WTC11 (cell line): ENCODE measurements at regions not wholly inside any gene's neighbourhood (a gene's known extent, or its start where the extent isn't known, plus 50 kb on each side); places are given as distances from the start of the nearest gene placed in this dataset.

Experiments used
- JUN ChIP-seq: sonication (generic); formaldehyde crosslinking; IDR thresholded peaks from 2 replicates; pipeline ENCODE4 v1.8.0; 2023; ENCODE audit warnings: mild to moderate bottlenecking, missing genetic modification reagents
- NFATC4 ChIP-seq: fragments of 250-450 bp; sonication (Bioruptor Pico); IDR thresholded peaks from 2 replicates; pipeline ENCODE4 v1.9.0; 2021; ENCODE audit warnings: mild to moderate bottlenecking
- TCF7 ChIP-seq: sonication (generic); formaldehyde crosslinking; IDR thresholded peaks from 2 replicates; pipeline ENCODE4 v1.8.0; 2022; ENCODE audit warnings: mild to moderate bottlenecking, low read depth, missing genetic modification reagents, moderate library complexity
- ZNF121 ChIP-seq: sonication (generic); formaldehyde crosslinking; IDR thresholded peaks from 2 replicates; pipeline ENCODE4 v1.8.0; 2023; ENCODE audit warnings: missing genetic modification reagents
- TF ChIP-seq, protein P1 (sequence below): sonication (generic); formaldehyde crosslinking; IDR thresholded peaks from 2 replicates; pipeline ENCODE4 v1.8.1; 2023; ENCODE audit warnings: mild to moderate bottlenecking, missing genetic modification reagents
- TF ChIP-seq, protein P2 (sequence below): fragments of 200-600 bp; IDR thresholded peaks from 2 replicates; pipeline ENCODE4 v1.8.0; 2022; ENCODE audit warnings: antibody characterized with exemption
- TF ChIP-seq, protein P3 (sequence below): sonication (generic); formaldehyde crosslinking; IDR thresholded peaks from 2 replicates; pipeline ENCODE4 v1.8.1; 2023; ENCODE audit warnings: mild to moderate bottlenecking, missing genetic modification reagents, moderate library complexity

DNA sequence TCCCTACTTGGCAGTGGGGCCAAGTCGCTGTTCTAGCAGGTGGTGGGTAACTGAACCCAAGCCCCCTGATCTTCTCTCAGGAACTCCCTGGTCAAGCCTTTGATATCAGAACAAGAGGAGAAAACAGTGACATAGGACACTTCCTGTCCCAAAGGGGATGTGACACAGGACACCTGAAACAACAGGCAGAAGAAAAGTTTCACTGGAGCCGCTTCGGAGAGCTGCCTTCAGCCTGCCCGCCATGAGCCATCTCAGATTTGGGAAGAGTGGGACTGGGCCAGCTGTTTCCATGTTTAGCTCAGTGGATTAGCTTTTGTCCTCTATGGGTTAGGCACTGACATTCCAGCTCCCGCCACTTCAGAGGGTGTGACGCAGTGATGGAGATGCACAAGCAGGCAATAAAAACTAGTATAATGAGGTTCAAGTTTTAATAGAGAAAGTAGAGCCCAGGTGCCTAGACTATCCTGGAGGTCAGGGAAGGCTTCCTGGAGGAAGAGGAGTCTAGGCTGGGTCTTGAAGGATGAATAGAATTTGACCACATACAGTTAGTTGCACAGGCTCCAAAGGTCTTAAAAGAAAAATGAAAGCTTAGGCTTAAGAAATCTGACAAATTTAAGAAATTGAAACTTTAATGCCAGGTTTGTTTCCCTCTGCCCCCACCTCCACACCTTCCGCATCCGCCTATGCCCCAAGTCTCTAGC is 104.1 kb upstream of the SPRY4 start:
- no peak for TF ChIP-seq ZNF121 (CRISPR knock-in tag)
- TF ChIP-seq, protein P1, sequence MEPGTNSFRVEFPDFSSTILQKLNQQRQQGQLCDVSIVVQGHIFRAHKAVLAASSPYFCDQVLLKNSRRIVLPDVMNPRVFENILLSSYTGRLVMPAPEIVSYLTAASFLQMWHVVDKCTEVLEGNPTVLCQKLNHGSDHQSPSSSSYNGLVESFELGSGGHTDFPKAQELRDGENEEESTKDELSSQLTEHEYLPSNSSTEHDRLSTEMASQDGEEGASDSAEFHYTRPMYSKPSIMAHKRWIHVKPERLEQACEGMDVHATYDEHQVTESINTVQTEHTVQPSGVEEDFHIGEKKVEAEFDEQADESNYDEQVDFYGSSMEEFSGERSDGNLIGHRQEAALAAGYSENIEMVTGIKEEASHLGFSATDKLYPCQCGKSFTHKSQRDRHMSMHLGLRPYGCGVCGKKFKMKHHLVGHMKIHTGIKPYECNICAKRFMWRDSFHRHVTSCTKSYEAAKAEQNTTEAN, result no peak
- TF ChIP-seq, protein P2, sequence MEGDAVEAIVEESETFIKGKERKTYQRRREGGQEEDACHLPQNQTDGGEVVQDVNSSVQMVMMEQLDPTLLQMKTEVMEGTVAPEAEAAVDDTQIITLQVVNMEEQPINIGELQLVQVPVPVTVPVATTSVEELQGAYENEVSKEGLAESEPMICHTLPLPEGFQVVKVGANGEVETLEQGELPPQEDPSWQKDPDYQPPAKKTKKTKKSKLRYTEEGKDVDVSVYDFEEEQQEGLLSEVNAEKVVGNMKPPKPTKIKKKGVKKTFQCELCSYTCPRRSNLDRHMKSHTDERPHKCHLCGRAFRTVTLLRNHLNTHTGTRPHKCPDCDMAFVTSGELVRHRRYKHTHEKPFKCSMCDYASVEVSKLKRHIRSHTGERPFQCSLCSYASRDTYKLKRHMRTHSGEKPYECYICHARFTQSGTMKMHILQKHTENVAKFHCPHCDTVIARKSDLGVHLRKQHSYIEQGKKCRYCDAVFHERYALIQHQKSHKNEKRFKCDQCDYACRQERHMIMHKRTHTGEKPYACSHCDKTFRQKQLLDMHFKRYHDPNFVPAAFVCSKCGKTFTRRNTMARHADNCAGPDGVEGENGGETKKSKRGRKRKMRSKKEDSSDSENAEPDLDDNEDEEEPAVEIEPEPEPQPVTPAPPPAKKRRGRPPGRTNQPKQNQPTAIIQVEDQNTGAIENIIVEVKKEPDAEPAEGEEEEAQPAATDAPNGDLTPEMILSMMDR, result no peak
- TF ChIP-seq, protein P3, sequence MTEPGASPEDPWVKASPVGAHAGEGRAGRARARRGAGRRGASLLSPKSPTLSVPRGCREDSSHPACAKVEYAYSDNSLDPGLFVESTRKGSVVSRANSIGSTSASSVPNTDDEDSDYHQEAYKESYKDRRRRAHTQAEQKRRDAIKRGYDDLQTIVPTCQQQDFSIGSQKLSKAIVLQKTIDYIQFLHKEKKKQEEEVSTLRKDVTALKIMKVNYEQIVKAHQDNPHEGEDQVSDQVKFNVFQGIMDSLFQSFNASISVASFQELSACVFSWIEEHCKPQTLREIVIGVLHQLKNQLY (CRISPR knock-in tag), result no peak
- TF ChIP-seq NFATC4 (CRISPR knock-in tag), result no peak
- no peak for TF ChIP-seq TCF7 (CRISPR knock-in tag)
- no peak for TF ChIP-seq JUN (CRISPR knock-in tag)
